Testis (tissue), 2 donors: ENCODE measurements at regions not wholly inside any gene's neighbourhood (a gene's known extent, or its start where the extent isn't known, plus 50 kb on each side); places are given as distances from the start of the nearest gene placed in this dataset.

ENCODE experiments used
- DNase-seq: peaks from one replicate; pipeline ENCODE4 v3.0.0-alpha.2; 2019
- H3K27ac ChIP-seq, 2 donors: fragments of 200-600 bp; sonication (generic); one replicate each; pipeline ENCODE4 v1.5.1; 2019
- H3K27me3 ChIP-seq: fragments of 200-600 bp; sonication (generic); one replicate; pipeline ENCODE4 v1.5.1; 2019
- H3K36me3 ChIP-seq: fragments of 200-600 bp; sonication (generic); one replicate; pipeline ENCODE4 v1.5.1; 2017; ENCODE audit warnings: low read depth; ENCODE audit errors: missing control alignments
- H3K4me1 ChIP-seq: fragments of 200-600 bp; sonication (generic); one replicate; pipeline ENCODE4 v1.5.1; 2019
- H3K4me3 ChIP-seq, 2 donors: fragments of 200-600 bp; sonication (generic); one replicate each; pipeline ENCODE4 v1.5.1; 2017 to 2019
- H3K9me3 ChIP-seq: fragments of 200-600 bp; sonication (generic); one replicate; pipeline ENCODE4 v1.5.1; 2017
- POLR2A ChIP-seq: fragments of 450-650 bp; IDR thresholded peaks from one replicate; pipeline ENCODE4 v1.6.1; 2017; ENCODE audit warnings: antibody characterized with exemption, mild to moderate bottlenecking, moderate library complexity
- WGBS, 2 donors: methylation state at CpG; one replicate each; pipeline ENCODE4 v1.1.5; 2018; 5-methylcytosine and 5-hydroxymethylcytosine counted together
- intact Hi-C: fragments of 100-400 bp; cut with DNase I; formaldehyde crosslinking; loops from one replicate; pipeline ENCODE4 v1.15.1; 2023; ENCODE audit warnings: low total_unique reads
- TF ChIP-seq, protein P1 (sequence below), 3 experiments: fragments of 450-650 bp in 2 of 3; fragments of 200-600 bp in 1 of 3; sonication (generic) in 1 of 3; IDR thresholded peaks; one replicate each; pipeline ENCODE4 v1.5.1; 2016 to 2019; ENCODE audit warnings: antibody characterized with exemption in 3 of 3, mild to moderate bottlenecking in 2 of 3, moderate library complexity in 1 of 3

DNA sequence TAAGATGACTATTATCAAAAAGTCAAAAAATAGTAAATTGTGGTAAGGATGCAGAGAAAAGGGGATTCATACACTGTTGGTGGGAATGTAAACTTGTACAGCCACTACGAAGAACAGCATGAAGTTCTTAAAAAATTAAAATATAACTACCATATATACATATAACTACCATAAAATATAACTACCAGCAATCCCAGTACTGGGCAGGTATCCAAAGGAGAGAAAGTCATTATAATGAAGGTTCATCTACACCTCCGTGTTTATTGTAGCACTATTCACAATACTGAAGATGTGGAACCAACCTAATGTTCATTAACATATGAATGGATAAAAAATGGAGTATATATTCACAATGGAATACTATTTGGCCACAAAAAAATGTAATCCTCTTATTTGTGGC lies 360.9 kb upstream of the CT83 start:
- intact Hi-C loops: no loop called here
- no peak for DNase-seq
- no peaks in the 10 kb centered on the region for H3K36me3 ChIP-seq
- no peak for TF ChIP-seq POLR2A
- TF ChIP-seq, protein P1, sequence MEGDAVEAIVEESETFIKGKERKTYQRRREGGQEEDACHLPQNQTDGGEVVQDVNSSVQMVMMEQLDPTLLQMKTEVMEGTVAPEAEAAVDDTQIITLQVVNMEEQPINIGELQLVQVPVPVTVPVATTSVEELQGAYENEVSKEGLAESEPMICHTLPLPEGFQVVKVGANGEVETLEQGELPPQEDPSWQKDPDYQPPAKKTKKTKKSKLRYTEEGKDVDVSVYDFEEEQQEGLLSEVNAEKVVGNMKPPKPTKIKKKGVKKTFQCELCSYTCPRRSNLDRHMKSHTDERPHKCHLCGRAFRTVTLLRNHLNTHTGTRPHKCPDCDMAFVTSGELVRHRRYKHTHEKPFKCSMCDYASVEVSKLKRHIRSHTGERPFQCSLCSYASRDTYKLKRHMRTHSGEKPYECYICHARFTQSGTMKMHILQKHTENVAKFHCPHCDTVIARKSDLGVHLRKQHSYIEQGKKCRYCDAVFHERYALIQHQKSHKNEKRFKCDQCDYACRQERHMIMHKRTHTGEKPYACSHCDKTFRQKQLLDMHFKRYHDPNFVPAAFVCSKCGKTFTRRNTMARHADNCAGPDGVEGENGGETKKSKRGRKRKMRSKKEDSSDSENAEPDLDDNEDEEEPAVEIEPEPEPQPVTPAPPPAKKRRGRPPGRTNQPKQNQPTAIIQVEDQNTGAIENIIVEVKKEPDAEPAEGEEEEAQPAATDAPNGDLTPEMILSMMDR (IDR thresholded peaks at IDR 0.05): no peak
- WGBS, 2 donors: 78 to 81% methylated on average over 2 of the region's 2 CpGs
- no peaks in the 10 kb centered on the region for H3K27me3 ChIP-seq
- H3K4me1 ChIP-seq: no peaks in the 10 kb centered on the region
- no peak overlapping the region for H3K27ac ChIP-seq
- no peak overlapping the region for H3K4me3 ChIP-seq
- H3K9me3 ChIP-seq: no peaks in the 10 kb centered on the region

GRCh38 chrX:116806288-116806802 lies 343.6 kb upstream of the CT83 start:
- no peaks in the 10 kb centered on the region for H3K9me3 ChIP-seq

GRCh38 chrX:116801943-116802342 lies 339.2 kb upstream of the CT83 start:
- no peak for DNase-seq
- intact Hi-C loops: no loop called here
- H3K27ac ChIP-seq: no peak overlapping the region
- no peak for TF ChIP-seq POLR2A
- TF ChIP-seq, protein P1 (IDR thresholded peaks at IDR 0.05): no peak
- H3K4me3 ChIP-seq: no peak overlapping the region
- no peaks in the 10 kb centered on the region for H3K36me3 ChIP-seq
- H3K9me3 ChIP-seq: no peaks in the 10 kb centered on the region
- no peaks in the 10 kb centered on the region for H3K4me1 ChIP-seq
- H3K27me3 ChIP-seq: no peaks in the 10 kb centered on the region

More at GRCh38 chrX:116806288-116806802, 343.6 kb upstream of the CT83 start:
- Histone ChIP-seq H3K27me3 (no peaks in the 10 kb centered on the region), H3K36me3 (no peaks in the 10 kb centered on the region), H3K4me3 (no peak overlapping the region), H3K27ac (no peak overlapping the region), H3K4me1 (no peaks in the 10 kb centered on the region)
- DNase-seq: no peak
- intact Hi-C loops: no loop called here
- TF ChIP-seq POLR2A: no peak
- TF ChIP-seq, protein P1 (IDR thresholded peaks at IDR 0.05): no peak
- 89% methylated on average over 1 of the region's 1 CpG; no CpG with 5 or more reads in 1 of the 2 donors for WGBS, 2 donors

DNA sequence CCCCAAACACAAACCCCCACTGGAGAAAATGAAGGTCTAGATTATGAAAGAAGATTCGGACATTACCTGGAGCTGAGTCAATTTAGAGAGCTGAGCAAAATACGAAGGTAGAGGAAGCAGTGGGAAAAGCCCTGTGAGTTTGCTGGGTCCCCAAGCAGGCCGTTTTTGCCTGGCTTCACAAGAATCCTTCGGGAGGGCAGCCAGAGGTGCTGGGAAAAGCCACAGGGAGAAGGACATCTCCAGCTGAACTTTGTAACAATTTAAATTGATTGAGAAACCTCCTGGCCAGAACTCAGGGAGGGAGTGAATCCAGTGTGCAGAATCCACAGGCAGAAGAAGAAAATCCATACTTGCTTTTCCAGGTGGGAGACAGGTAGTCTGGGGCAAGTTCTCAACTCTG lies 319.1 kb upstream of the CT83 start:
- DNase-seq: no peak

DNA sequence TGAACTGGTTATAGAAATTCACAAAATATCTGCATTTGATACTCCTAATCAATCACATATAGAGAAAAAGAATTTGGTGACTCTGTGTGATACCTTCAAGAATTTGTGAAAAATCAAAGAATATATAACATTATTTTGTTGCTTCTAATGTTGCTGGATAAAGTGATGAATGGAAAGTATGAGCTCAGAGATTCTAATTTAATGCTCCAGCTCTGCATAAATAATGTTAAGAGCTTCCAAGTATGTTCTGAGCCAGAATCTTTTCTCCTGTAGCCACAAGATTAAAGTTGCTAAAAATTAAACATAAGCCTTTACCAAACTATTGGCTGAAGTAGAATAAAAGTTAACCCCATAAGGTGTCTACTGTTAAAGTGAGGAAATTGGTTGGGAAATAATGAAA lies 294.7 kb upstream of the CT83 start:
- Histone ChIP-seq H3K4me1 (no peaks in the 10 kb centered on the region), H3K27me3 (no peaks in the 10 kb centered on the region), H3K27ac (no peak overlapping the region), H3K4me3 (no peak overlapping the region), H3K9me3 (no peaks in the 10 kb centered on the region), H3K36me3 (no peaks in the 10 kb centered on the region)
- intact Hi-C loops: no loop called here
- TF ChIP-seq, protein P1 (IDR thresholded peaks at IDR 0.05): no peak
- no peak for TF ChIP-seq POLR2A
- DNase-seq: no peak

More for the DNA sequence above, 319.1 kb upstream of the CT83 start:
- Histone ChIP-seq H3K36me3 (no peaks in the 10 kb centered on the region), H3K27me3 (no peaks in the 10 kb centered on the region), H3K4me1 (no peaks in the 10 kb centered on the region), H3K9me3 (no peaks in the 10 kb centered on the region), H3K4me3 (no peak overlapping the region), H3K27ac (no peak overlapping the region)
- intact Hi-C loops: no loop called here
- TF ChIP-seq, protein P1 (IDR thresholded peaks at IDR 0.05): no peak
- no peak for TF ChIP-seq POLR2A
- 56 to 64% methylated on average over 4 of the region's 4 CpGs for WGBS, 2 donors
